A549 (cell line): ENCODE measurements at regions not wholly inside any gene's neighbourhood (a gene's known extent, or its start where the extent isn't known, plus 50 kb on each side); places are given as distances from the start of the nearest gene placed in this dataset.

ENCODE experiments used
- ATAC-seq, 2 experiments: fragments of 200-7000 bp in 1 of 2; fragments of >200 bp in 1 of 2; cut with Nextera tagmentation in 1 of 2; cut with Tn5 transposase in 1 of 2; 3 replicates each; pipeline versions ENCODE4 v1.8.0 to v1.9.1; 2018 to 2020; ENCODE audit warnings: mild to moderate bottlenecking in 1 of 2, moderate library complexity in 1 of 2
- CTCF ChIA-PET: fragments of 300-600 bp; sonication (Branson Sonifier 250); formaldehyde crosslinking; extraction: SDS; loops from one replicate; lab custom pipeline; 2021; ENCODE audit warnings: antibody characterized with exemption, inconsistent platforms; lab: Yijun Ruan, JAX
- POLR2A ChIA-PET: fragments of 350-600 bp; formaldehyde crosslinking; extraction: SDS; loops from one replicate; lab custom pipeline; 2021; ENCODE audit warnings: antibody characterized with exemption, inconsistent platforms; lab: Yijun Ruan, JAX
- DNase-seq, 2 experiments: peaks; one replicate each; pipeline versions ENCODE4 v3.0.0 to v3.0.0-alpha.2; 2011 to 2016; ENCODE audit warnings: low read depth in 1 of 2, low spot score in 1 of 2
- FAIRE-seq: peaks from 2 replicates; lab custom pipeline; 2011; peaks lifted over from hg19 to GRCh38; lab: Jason Lieb, UNC
- H3K27ac ChIP-seq, 2 experiments: fragments of >200 bp; sonication (Bioruptor Twin); formaldehyde crosslinking; 3 replicates each; pipeline ENCODE4 v1.5.1; 2016 to 2017
- H3K4me1 ChIP-seq: fragments of >200 bp; sonication (Bioruptor Twin); formaldehyde crosslinking; 3 replicates; pipeline ENCODE4 v1.6.1; 2016
- H3K4me2 ChIP-seq: fragments of >200 bp; sonication (Bioruptor Twin); formaldehyde crosslinking; 3 replicates; pipeline ENCODE4 v1.6.1; 2016
- H3K4me3 ChIP-seq: fragments of >200 bp; sonication (Bioruptor Twin); formaldehyde crosslinking; 3 replicates; pipeline ENCODE4 v1.5.1; 2016
- H3K9me3 ChIP-seq: fragments of >200 bp; sonication (Bioruptor Twin); formaldehyde crosslinking; 3 replicates; pipeline ENCODE4 v1.6.1; 2016
- BHLHE40 ChIP-seq: IDR thresholded peaks from 2 replicates; pipeline ENCODE4 v1.6.1; 2012; ENCODE audit warnings: low read depth, low read length, inconsistent platforms
- CBX2 ChIP-seq: fragments of 200-600 bp; sonication (generic); IDR thresholded peaks from 2 replicates; pipeline ENCODE4 v1.6.1; 2016; ENCODE audit warnings: low read depth, mild to moderate bottlenecking, borderline replicate concordance
- CHD2 ChIP-seq: fragments of 150-350 bp; IDR thresholded peaks from 2 replicates; pipeline ENCODE4 v1.6.1; 2014; ENCODE audit warnings: low read length; ENCODE audit not compliant: partially characterized antibody
- EHMT2 ChIP-seq: fragments of 200-600 bp; sonication (generic); IDR thresholded peaks from 2 replicates; pipeline ENCODE4 v1.6.1; 2016; ENCODE audit warnings: antibody characterized with exemption, low read depth, mild to moderate bottlenecking, moderate library complexity
- EP300 ChIP-seq, 2 experiments: fragments of >200 bp; sonication (Bioruptor Twin); formaldehyde crosslinking; IDR thresholded peaks; 2 replicates in 1 of 2; 3 replicates in 1 of 2; pipeline ENCODE4 v1.6.1; 2016 to 2017
- GATA3 ChIP-seq: IDR thresholded peaks from 2 replicates; pipeline ENCODE4 v1.6.1; 2012; ENCODE audit warnings: borderline replicate concordance
- HES2 ChIP-seq: fragments of >200 bp; sonication (Bioruptor Twin); formaldehyde crosslinking; IDR thresholded peaks from 2 replicates; pipeline ENCODE4 v1.6.1; 2016
- HEYL ChIP-seq: fragments of 250-450 bp; sonication (Bioruptor Pico); IDR thresholded peaks from 2 replicates; pipeline ENCODE4 v1.8.0; 2021; ENCODE audit warnings: mild to moderate bottlenecking, moderate library complexity
- HOXB5 ChIP-seq: fragments of 250-450 bp; sonication (Bioruptor Pico); IDR thresholded peaks from 2 replicates; pipeline ENCODE4 v1.5.0; 2020; ENCODE audit warnings: mild to moderate bottlenecking, moderate library complexity
- JUNB ChIP-seq: fragments of >200 bp; sonication (Bioruptor Twin); formaldehyde crosslinking; IDR thresholded peaks from 2 replicates; pipeline ENCODE4 v1.6.1; 2016
- KDM1A ChIP-seq: fragments of 200-600 bp; sonication (generic); IDR thresholded peaks from 2 replicates; pipeline ENCODE4 v1.6.1; 2016; ENCODE audit warnings: low read depth, mild to moderate bottlenecking
- MAZ ChIP-seq: fragments of 150-350 bp; IDR thresholded peaks from 2 replicates; pipeline ENCODE4 v1.6.1; 2014; ENCODE audit warnings: antibody characterized with exemption, low read depth, low read length, borderline replicate concordance
- MYC ChIP-seq: IDR thresholded peaks from 2 replicates; pipeline ENCODE4 v1.6.1; 2012; ENCODE audit warnings: mild to moderate bottlenecking, inconsistent platforms, low read length, improper control_type of control experiment, borderline replicate concordance
- NFE2L2 ChIP-seq: fragments of 150-350 bp; conservative IDR thresholded peaks from 2 replicates; pipeline ENCODE4 v1.6.1; 2014; ENCODE audit warnings: low read length
- RARB ChIP-seq: fragments of 250-450 bp; sonication (Bioruptor Pico); IDR thresholded peaks from 2 replicates; pipeline ENCODE4 v1.8.0; 2021; ENCODE audit warnings: mild to moderate bottlenecking, moderate library complexity
- RCOR1 ChIP-seq: fragments of 150-350 bp; IDR thresholded peaks from 2 replicates; pipeline ENCODE4 v1.6.1; 2014; ENCODE audit warnings: antibody characterized with exemption, low read length, low read depth
- REST ChIP-seq: fragments of 200-600 bp; sonication (generic); IDR thresholded peaks from 2 replicates; pipeline ENCODE4 v1.6.1; 2016; ENCODE audit warnings: antibody characterized with exemption, mild to moderate bottlenecking, moderate library complexity
- RNF2 ChIP-seq: fragments of 200-600 bp; sonication (generic); IDR thresholded peaks from 2 replicates; pipeline ENCODE4 v1.6.1; 2016; ENCODE audit warnings: low read depth, mild to moderate bottlenecking, antibody characterized with exemption, moderate library complexity, borderline replicate concordance
- SMC3 ChIP-seq: fragments of >200 bp; sonication (Bioruptor Twin); formaldehyde crosslinking; IDR thresholded peaks from 3 replicates; pipeline ENCODE4 v1.6.1; 2018; ENCODE audit warnings: inconsistent platforms
- TP53 ChIP-seq: fragments of 250-450 bp; sonication (Bioruptor Pico); IDR thresholded peaks from 2 replicates; pipeline ENCODE4 v1.5.0; 2021; ENCODE audit warnings: mild to moderate bottlenecking, moderate library complexity
- USF2 ChIP-seq: fragments of 450-650 bp; IDR thresholded peaks from 2 replicates; pipeline ENCODE4 v1.6.1; 2014; ENCODE audit warnings: antibody characterized with exemption
- ZFP36 ChIP-seq: fragments of 450-650 bp; IDR thresholded peaks from 2 replicates; pipeline ENCODE4 v1.6.1; 2014; ENCODE audit warnings: borderline replicate concordance; ENCODE audit not compliant: partially characterized antibody
- ZNF302 ChIP-seq: fragments of 250-450 bp; sonication (Bioruptor Pico); IDR thresholded peaks from 2 replicates; pipeline ENCODE4 v1.9.0; 2021; ENCODE audit warnings: inconsistent platforms, mild to moderate bottlenecking, moderate library complexity
- WGBS: methylation state at CpG from one replicate; pipeline ENCODE4 v1.1.6; 2017; ENCODE audit errors: missing lambda C conversion rate; 5-methylcytosine and 5-hydroxymethylcytosine counted together
- TF ChIP-seq, protein P1 (sequence below): IDR thresholded peaks from 2 replicates; pipeline ENCODE4 v1.6.1; 2012; ENCODE audit warnings: low read depth, borderline replicate concordance

DNA sequence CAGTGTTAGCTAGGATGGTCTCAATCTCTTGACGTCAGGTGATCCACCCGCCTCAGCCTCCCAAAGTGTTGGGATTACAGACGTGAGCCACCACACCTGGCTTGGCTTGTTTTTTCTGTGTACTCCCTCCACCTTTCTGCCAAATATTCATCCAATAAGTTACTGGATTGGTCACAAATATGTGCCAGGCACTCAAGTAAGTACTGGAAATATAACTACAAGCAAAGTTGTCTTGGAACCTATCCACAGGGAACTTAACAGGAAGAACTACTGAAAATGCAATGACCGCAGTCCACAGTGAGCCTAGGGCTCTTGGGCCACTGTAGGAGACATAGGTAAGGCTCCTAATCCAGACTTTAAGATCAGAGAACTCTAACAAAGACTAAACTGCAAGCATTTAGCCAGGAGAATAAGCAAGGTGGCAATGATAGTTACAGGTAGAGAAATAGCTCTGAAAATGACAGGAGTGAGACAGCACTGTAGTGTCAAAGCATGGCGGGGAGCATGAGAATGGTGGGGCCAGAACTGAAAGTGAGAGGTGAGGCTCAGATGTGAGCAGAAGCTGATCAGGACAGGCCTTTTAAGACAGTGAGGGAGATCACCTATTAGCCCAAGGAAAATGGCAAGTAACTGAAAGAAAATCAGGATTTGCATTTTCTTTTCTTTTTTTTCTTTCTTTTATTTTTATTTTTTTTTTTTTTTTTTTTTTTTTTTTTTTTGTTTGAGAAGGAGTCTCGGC, 252.1 kb downstream of the RBM43 start:
- TF ChIP-seq JUNB (no peak), MAZ (no peak), EP300 (IDR thresholded peaks at IDR 0.05) (no peak), CHD2 (no peak), REST (no peak), BHLHE40 (no peak), HOXB5 (no peak), TP53 (CRISPR knock-in tag) (no peak), RARB (CRISPR knock-in tag) (no peak), RCOR1 (no peak), CBX2 (no peak), NFE2L2 (no peak)
- CTCF ChIA-PET: no interaction called here
- POLR2A ChIA-PET: no interaction called here
- Histone ChIP-seq H3K4me3 (no peak overlapping the region), H3K4me1 (no peaks in the 10 kb centered on the region), H3K4me2 (no peak overlapping the region), H3K27ac (no peak overlapping the region), H3K9me3 (no peaks in the 10 kb centered on the region)
- FAIRE-seq (no peak), ATAC-seq (no peak), DNase-seq (no peak)
- WGBS: 71% methylated on average over 6 of the region's 6 CpGs

DNA sequence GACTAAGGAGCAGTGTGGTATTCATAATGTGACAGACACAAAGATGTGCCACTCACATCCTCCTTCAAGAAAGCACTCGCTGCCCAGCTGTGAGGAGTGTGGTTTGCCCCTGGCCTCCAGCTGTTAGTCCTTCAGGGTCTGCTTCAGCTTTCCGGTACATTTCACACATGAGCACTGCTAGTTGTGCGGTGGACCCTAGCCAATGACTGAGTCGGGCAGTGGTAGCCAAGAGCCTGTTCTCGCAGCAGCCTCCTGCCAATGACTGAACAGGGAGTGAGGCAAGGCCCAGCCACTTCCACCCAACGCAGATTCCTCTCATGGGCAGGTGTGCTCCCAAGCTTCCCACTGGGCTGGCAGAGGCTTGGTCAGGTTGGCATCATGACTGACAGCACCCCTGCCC, 254.3 kb downstream of the RBM43 start:
- DNase-seq (no peak), FAIRE-seq (no peak)
- WGBS: 46% methylated on average over 5 of the region's 6 CpGs
- H3K4me1 ChIP-seq: no peaks in the 10 kb centered on the region
- POLR2A ChIA-PET: no interaction called here
- H3K9me3 ChIP-seq: no peaks in the 10 kb centered on the region
- TF ChIP-seq EHMT2 (no peak), HEYL (CRISPR knock-in tag) (no peak), RCOR1 (no peak), MYC (no peak), GATA3 (no peak), KDM1A (no peak), SMC3 (no peak), ZFP36 (no peak), RNF2 (no peak), HES2 (no peak), USF2 (no peak), ZNF302 (CRISPR knock-in tag) (no peak), HOXB5 (no peak)
- TF ChIP-seq, protein P1, sequence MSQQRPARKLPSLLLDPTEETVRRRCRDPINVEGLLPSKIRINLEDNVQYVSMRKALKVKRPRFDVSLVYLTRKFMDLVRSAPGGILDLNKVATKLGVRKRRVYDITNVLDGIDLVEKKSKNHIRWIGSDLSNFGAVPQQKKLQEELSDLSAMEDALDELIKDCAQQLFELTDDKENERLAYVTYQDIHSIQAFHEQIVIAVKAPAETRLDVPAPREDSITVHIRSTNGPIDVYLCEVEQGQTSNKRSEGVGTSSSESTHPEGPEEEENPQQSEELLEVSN: no peak
- TF ChIP-seq, all 56 proteins: peak for 0
- ATAC-seq: no peak
- H3K4me3 ChIP-seq: no peak overlapping the region
- H3K4me2 ChIP-seq: no peak overlapping the region
- no peak overlapping the region for H3K27ac ChIP-seq
- CTCF ChIA-PET: interaction anchor here (1.0 kb wide), 1 partner anchor 231 kb away, joined by 3 read pairs; no protein-coding TSS in a partner anchor
